SK-N-SH (cell line): ENCODE measurements at regions not wholly inside any gene's neighbourhood (a gene's known extent, or its start where the extent isn't known, plus 50 kb on each side); places are given as distances from the start of the nearest gene placed in this dataset.
A peak's percentile ranks its signal among the peaks of the same experiment; 100 is the strongest.

Source experiments
- CTCF ChIA-PET: fragments of 300-600, 350-600 bp; formaldehyde crosslinking; extraction: SDS; loops from one replicate; lab custom pipeline; 2021; lab: Yijun Ruan, JAX
- POLR2A ChIA-PET: fragments of 350-600 bp; sonication (Branson Sonifier 250); formaldehyde crosslinking; extraction: SDS; loops from one replicate; lab custom pipeline; 2020; ENCODE audit warnings: antibody characterized with exemption, inconsistent platforms; lab: Yijun Ruan, JAX
- DNase-seq: peaks from one replicate; pipeline ENCODE4 v3.0.0; 2012
- H2AFZ ChIP-seq: fragments of 200-600 bp; sonication (generic); 2 replicates; pipeline ENCODE4 v1.8.1; 2016; ENCODE audit warnings: antibody characterized with exemption, mild to moderate bottlenecking, low read depth
- H3F3A ChIP-seq: fragments of 200-600 bp; sonication (generic); replicated peaks from 2 replicates; pipeline ENCODE3; 2016; ENCODE audit warnings: antibody characterized with exemption, mild to moderate bottlenecking; ENCODE audit not compliant: insufficient read depth
- H3K27ac ChIP-seq, 2 experiments: fragments of 200-500 bp in 1 of 2; fragments of 200-600 bp in 1 of 2; sonication (Bioruptor generic) in 1 of 2; sonication (generic), shearing (Covaris generic) in 1 of 2; 2 replicates each; pipeline versions ENCODE4 v1.5.1 to v1.6.1; 2014 to 2016; ENCODE audit warnings: low read depth in 2 of 2, inconsistent platforms in 1 of 2, low read length in 1 of 2, mild to moderate bottlenecking in 1 of 2, mixed read lengths in 1 of 2
- H3K27me3 ChIP-seq: fragments of 200-600 bp; sonication (generic), shearing (Covaris generic); 2 replicates; pipeline ENCODE4 v1.6.1; 2016; ENCODE audit warnings: mixed run types; ENCODE audit not compliant: insufficient read depth
- H3K36me3 ChIP-seq, 2 experiments: fragments of 200-500 bp in 1 of 2; fragments of 200-600 bp in 1 of 2; sonication (Bioruptor generic) in 1 of 2; sonication (generic) in 1 of 2; replicated peaks in 1 of 2; 2 replicates each; pipeline versions ENCODE3 to v1.5.1; 2014 to 2016; ENCODE audit warnings: low read length in 1 of 2, mild to moderate bottlenecking in 1 of 2; ENCODE audit not compliant: insufficient read depth in 2 of 2, control insufficient read depth in 1 of 2
- H3K4me1 ChIP-seq, 2 experiments: fragments of 200-500 bp in 1 of 2; fragments of 200-600 bp in 1 of 2; sonication (Bioruptor generic) in 1 of 2; sonication (generic), shearing (Covaris generic) in 1 of 2; 2 replicates each; pipeline versions ENCODE4 v1.5.1 to v1.6.1; 2014 to 2016; ENCODE audit warnings: low read depth in 1 of 2, low read length in 1 of 2, mixed run types in 1 of 2; ENCODE audit not compliant: insufficient read depth in 2 of 2, control insufficient read depth in 1 of 2
- H3K4me2 ChIP-seq: fragments of 200-600 bp; sonication (generic), shearing (Covaris generic); 2 replicates; pipeline ENCODE4 v1.6.1; 2017; ENCODE audit warnings: mixed run types
- H3K4me3 ChIP-seq, 2 experiments: fragments of 200-500 bp in 1 of 2; fragments of 200-600 bp in 1 of 2; sonication (Bioruptor generic) in 1 of 2; sonication (generic), shearing (Covaris generic) in 1 of 2; 2 replicates each; pipeline versions ENCODE4 v1.5.1 to v1.8.1; 2014 to 2016; ENCODE audit warnings: low read depth in 2 of 2, inconsistent platforms in 1 of 2, low read length in 1 of 2, mild to moderate bottlenecking in 1 of 2, mixed read lengths in 1 of 2, moderate library complexity in 1 of 2
- H3K79me2 ChIP-seq: fragments of 200-600 bp; sonication (generic); 2 replicates; pipeline ENCODE4 v1.8.1; 2017; ENCODE audit warnings: mild to moderate bottlenecking; ENCODE audit not compliant: insufficient read depth
- H3K9ac ChIP-seq: fragments of 200-600 bp; sonication (generic); 2 replicates; pipeline ENCODE4 v1.6.1; 2017; ENCODE audit warnings: mixed run types
- H3K9me2 ChIP-seq: fragments of 200-600 bp; sonication (generic); 2 replicates; pipeline ENCODE4 v1.6.1; 2017; ENCODE audit warnings: mixed run types
- H3K9me3 ChIP-seq: fragments of 200-600 bp; sonication (generic); 2 replicates; pipeline ENCODE4 v1.6.1; 2017; ENCODE audit warnings: mixed run types, mild to moderate bottlenecking, moderate library complexity
- H4K20me1 ChIP-seq: fragments of 200-600 bp; sonication (generic); 2 replicates; pipeline ENCODE4 v1.6.1; 2017; ENCODE audit warnings: mild to moderate bottlenecking, mixed run types; ENCODE audit not compliant: insufficient read depth
- EZH2phosphoT487 ChIP-seq: fragments of 200-600 bp; sonication (generic); IDR thresholded peaks from 2 replicates; pipeline ENCODE4 v1.6.1; 2017; ENCODE audit warnings: low read depth, mixed run types, mild to moderate bottlenecking, antibody characterized with exemption, moderate library complexity, borderline replicate concordance
- FOSL2 ChIP-seq: IDR thresholded peaks from 2 replicates; pipeline ENCODE4 v1.4.0; 2012; ENCODE audit warnings: low read depth, mild to moderate bottlenecking, moderate library complexity, borderline replicate concordance
- FOXM1 ChIP-seq: IDR thresholded peaks from 2 replicates; pipeline ENCODE4 v1.4.0; 2012; ENCODE audit warnings: low read depth, mild to moderate bottlenecking
- GATA2 ChIP-seq: sonication (generic); formaldehyde crosslinking; IDR thresholded peaks from 2 replicates; pipeline ENCODE4 v1.5.0; 2020; ENCODE audit warnings: mild to moderate bottlenecking, missing genetic modification reagents
- SMC3 ChIP-seq: IDR thresholded peaks from 2 replicates; pipeline ENCODE4 v1.6.1; 2012; ENCODE audit warnings: low read depth, low read length, improper control_type of control experiment
- USF1 ChIP-seq: IDR thresholded peaks from 2 replicates; pipeline ENCODE4 v1.4.0; 2012; ENCODE audit warnings: low read depth, borderline replicate concordance
- ZBTB33 ChIP-seq: IDR thresholded peaks from 2 replicates; pipeline ENCODE4 v1.4.0; 2012; ENCODE audit warnings: low read depth, borderline replicate concordance
- WGBS: methylation state at CpG from one replicate; pipeline ENCODE4 v1.1.6; 2017; ENCODE audit warnings: low lambda C conversion rate; 5-methylcytosine and 5-hydroxymethylcytosine counted together
- TF ChIP-seq, protein P1 (sequence below): IDR thresholded peaks from 2 replicates; pipeline ENCODE4; 2012

- TF ChIP-seq USF1 (no peak), SMC3 (no peak), ZBTB33 (no peak), EZH2phosphoT487 (no peak), GATA2 (CRISPR knock-in tag) (no peak), FOXM1 (no peak)
- TF ChIP-seq, protein P1, sequence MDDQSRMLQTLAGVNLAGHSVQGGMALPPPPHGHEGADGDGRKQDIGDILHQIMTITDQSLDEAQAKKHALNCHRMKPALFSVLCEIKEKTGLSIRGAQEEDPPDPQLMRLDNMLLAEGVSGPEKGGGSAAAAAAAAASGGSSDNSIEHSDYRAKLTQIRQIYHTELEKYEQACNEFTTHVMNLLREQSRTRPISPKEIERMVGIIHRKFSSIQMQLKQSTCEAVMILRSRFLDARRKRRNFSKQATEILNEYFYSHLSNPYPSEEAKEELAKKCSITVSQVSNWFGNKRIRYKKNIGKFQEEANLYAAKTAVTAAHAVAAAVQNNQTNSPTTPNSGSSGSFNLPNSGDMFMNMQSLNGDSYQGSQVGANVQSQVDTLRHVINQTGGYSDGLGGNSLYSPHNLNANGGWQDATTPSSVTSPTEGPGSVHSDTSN = no peak
- Histone ChIP-seq H3K9me2 (no peaks in the 10 kb centered on the region), H3K27ac (no peak overlapping the region), H4K20me1 (no peaks in the 10 kb centered on the region), H3K9ac (no peak overlapping the region), H3K79me2 (no peaks in the 10 kb centered on the region), H2AFZ (no peak overlapping the region), H3K4me3 (no peak overlapping the region), H3K27me3 (no peaks in the 10 kb centered on the region), H3K4me2 (no peak overlapping the region), H3K9me3 (no peaks in the 10 kb centered on the region), H3K4me1 (peaks cover 4 to 12% of the 10 kb centered on the region in 2 experiments; a peak in 3 of 4 replicates), H3K36me3 (no peaks in the 10 kb centered on the region), H3F3A (peaks cover 10% of the 10 kb centered on the region)
- DNase-seq = no peak
- POLR2A ChIA-PET = no interaction called here
- CTCF ChIA-PET = no interaction called here
- 93% methylated on average over 4 of the region's 4 CpGs for WGBS
Measured at GRCh38 chr10:33410860-33411234, 76.4 kb upstream of the NRP1 start.

DNA sequence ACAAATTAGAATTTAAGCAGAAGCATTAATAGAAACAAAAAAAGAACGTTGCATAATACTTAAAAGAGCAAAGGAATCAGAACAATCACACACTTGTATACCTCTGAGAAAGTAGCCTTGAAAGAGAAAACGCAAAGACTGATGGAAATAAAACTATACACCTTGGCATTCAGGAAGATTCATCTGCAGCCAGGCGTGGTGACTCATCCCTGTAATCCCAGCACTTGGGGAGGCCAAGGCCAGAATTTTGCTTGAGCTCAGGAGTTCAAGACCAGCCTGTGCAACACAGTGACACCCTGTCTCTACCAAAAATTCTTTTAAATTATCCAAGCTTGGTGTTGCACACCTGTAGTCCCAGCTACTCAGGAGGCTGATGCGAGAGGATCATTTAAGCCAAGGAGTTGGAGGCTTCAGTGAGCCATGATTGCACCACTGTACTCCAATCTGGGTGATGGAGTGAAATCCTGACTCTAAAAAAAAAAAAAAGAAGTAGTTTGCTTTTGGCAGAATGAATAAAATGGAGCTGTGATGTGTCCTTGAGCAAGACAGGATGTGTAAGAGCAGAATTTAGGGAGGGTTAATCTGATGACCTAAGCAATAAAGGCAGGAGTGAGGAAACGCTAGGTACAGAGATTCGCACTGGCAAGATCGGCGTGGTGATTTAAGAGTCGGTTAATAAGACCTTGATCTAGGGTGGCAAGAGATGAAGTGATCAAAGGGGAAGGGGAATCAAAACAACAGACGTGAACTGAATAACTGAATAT, 75.8 kb upstream of the NRP1 start:
- no peak overlapping the region for H2AFZ ChIP-seq
- WGBS = 72% methylated on average over 10 of the region's 10 CpGs
- POLR2A ChIA-PET = no interaction called here

More for the DNA sequence above, 75.8 kb upstream of the NRP1 start:
- Histone ChIP-seq H3K9me3 (no peaks in the 10 kb centered on the region), H3K9me2 (no peaks in the 10 kb centered on the region), H3F3A (peaks cover 10% of the 10 kb centered on the region), H3K9ac (no peak overlapping the region), H3K27me3 (no peaks in the 10 kb centered on the region), H3K4me3 (no peak overlapping the region), H3K4me1 (peaks cover 4 to 12% of the 10 kb centered on the region in 2 experiments; a peak in 3 of 4 replicates), H3K27ac (no peak overlapping the region), H3K4me2 (no peak overlapping the region), H4K20me1 (no peaks in the 10 kb centered on the region), H3K36me3 (no peaks in the 10 kb centered on the region), H3K79me2 (no peaks in the 10 kb centered on the region)
- no peak for DNase-seq
- CTCF ChIA-PET = no interaction called here
- TF ChIP-seq FOXM1 (no peak), FOSL2 (peak; percentile 29; the same call in 1 of the 2 replicates)
